H9 (cell line): ENCODE measurements at regions not wholly inside any gene's neighbourhood (a gene's known extent, or its start where the extent isn't known, plus 50 kb on each side); places are given as distances from the start of the nearest gene placed in this dataset.

Source experiments
- DNase-seq: peaks from one replicate; pipeline ENCODE4 v3.0.0-alpha.2; 2017
- H2AFZ ChIP-seq: one replicate; pipeline ENCODE4 v1.6.1; 2013; ENCODE audit warnings: mild to moderate bottlenecking, low read length, control low read depth, moderate library complexity
- H2AK5ac ChIP-seq: 2 replicates; pipeline ENCODE4 v1.6.1; 2013; ENCODE audit warnings: low read length, control low read depth, mixed read lengths; ENCODE audit not compliant: insufficient read length
- H2BK120ac ChIP-seq: one replicate; pipeline ENCODE4 v1.6.1; 2013; ENCODE audit warnings: low read depth, mild to moderate bottlenecking, low read length, control low read depth, inconsistent platforms; ENCODE audit not compliant: poor library complexity, severe bottlenecking
- H2BK12ac ChIP-seq: 2 replicates; pipeline ENCODE4 v1.6.1; 2013; ENCODE audit warnings: low read length, control low read depth, mixed read lengths, low read depth; ENCODE audit not compliant: insufficient read length
- H2BK15ac ChIP-seq: 2 replicates; pipeline ENCODE4 v1.6.1; 2013; ENCODE audit warnings: low read depth, low read length, control low read depth
- H2BK20ac ChIP-seq: one replicate; pipeline ENCODE4 v1.6.1; 2013; ENCODE audit warnings: low read depth, mild to moderate bottlenecking, low read length, control low read depth, inconsistent platforms; ENCODE audit not compliant: poor library complexity, severe bottlenecking
- H2BK5ac ChIP-seq: 2 replicates; pipeline ENCODE4 v1.6.1; 2013; ENCODE audit warnings: low read length, control low read depth, mixed read lengths; ENCODE audit not compliant: insufficient read length
- H3K14ac ChIP-seq: 2 replicates; pipeline ENCODE4 v1.6.1; 2013; ENCODE audit warnings: low read length, control low read depth; ENCODE audit not compliant: insufficient read depth
- H3K18ac ChIP-seq: 2 replicates; pipeline ENCODE4 v1.6.1; 2013; ENCODE audit warnings: low read depth, mild to moderate bottlenecking, mixed read lengths, low read length, control low read depth; ENCODE audit not compliant: insufficient read length
- H3K23ac ChIP-seq: 2 replicates; pipeline ENCODE4 v1.6.1; 2013; ENCODE audit warnings: low read length, control low read depth, mixed read lengths, low read depth; ENCODE audit not compliant: insufficient read length
- H3K23me2 ChIP-seq: 2 replicates; pipeline ENCODE4 v1.6.1; 2013; ENCODE audit warnings: low read depth, mild to moderate bottlenecking, mixed read lengths, low read length, control low read depth; ENCODE audit not compliant: insufficient read length, poor library complexity, severe bottlenecking
- H3K27ac ChIP-seq: 2 replicates; pipeline ENCODE4 v1.5.1; 2013; ENCODE audit warnings: low read length, control low read depth, mixed read lengths, low read depth; ENCODE audit not compliant: insufficient read length
- H3K27me3 ChIP-seq: 2 replicates; pipeline ENCODE4 v1.6.1; 2013; ENCODE audit warnings: low read length, control low read depth, inconsistent platforms; ENCODE audit not compliant: insufficient read depth
- H3K4ac ChIP-seq: 2 replicates; pipeline ENCODE4 v1.6.1; 2013; ENCODE audit warnings: low read depth, mild to moderate bottlenecking, control low read depth, inconsistent platforms, low read length, moderate library complexity
- H3K4me1 ChIP-seq: 2 replicates; pipeline ENCODE4 v1.6.1; 2013; ENCODE audit warnings: low read length, control low read depth, inconsistent platforms; ENCODE audit not compliant: insufficient read depth
- H3K4me2 ChIP-seq: 2 replicates; pipeline ENCODE4 v1.6.1; 2013; ENCODE audit warnings: low read length, control low read depth, mixed read lengths; ENCODE audit not compliant: insufficient read length, insufficient read depth
- H3K56ac ChIP-seq: 2 replicates; pipeline ENCODE4 v1.6.1; 2013; ENCODE audit warnings: low read depth, mild to moderate bottlenecking, mixed read lengths, low read length, control low read depth; ENCODE audit not compliant: insufficient read length
- H3K79me1 ChIP-seq: 2 replicates; pipeline ENCODE4 v1.6.1; 2013; ENCODE audit warnings: low read depth, mild to moderate bottlenecking, moderate library complexity, low read length, control low read depth, inconsistent platforms; ENCODE audit not compliant: insufficient read depth, poor library complexity, severe bottlenecking
- H3K79me2 ChIP-seq: 2 replicates; pipeline ENCODE4 v1.6.1; 2013; ENCODE audit warnings: low read length, control low read depth, inconsistent platforms; ENCODE audit not compliant: insufficient read depth
- H3K9ac ChIP-seq: 2 replicates; pipeline ENCODE4 v1.6.1; 2013; ENCODE audit warnings: low read length, control low read depth, mixed read lengths; ENCODE audit not compliant: insufficient read length; ENCODE audit errors: extremely low read depth
- H3K9me3 ChIP-seq: one replicate; pipeline ENCODE4 v1.6.1; 2013; ENCODE audit warnings: low read depth, low read length, inconsistent platforms; ENCODE audit not compliant: control insufficient read depth
- H3T11ph ChIP-seq: one replicate; pipeline ENCODE4 v1.6.1; 2013; ENCODE audit warnings: mild to moderate bottlenecking, low read length, control low read depth, inconsistent platforms
- H4K20me1 ChIP-seq: one replicate; pipeline ENCODE4 v1.6.1; 2013; ENCODE audit not compliant: control insufficient read depth, insufficient read length, insufficient read depth
- H4K5ac ChIP-seq: 2 replicates; pipeline ENCODE4 v1.6.1; 2013; ENCODE audit warnings: low read depth, mild to moderate bottlenecking, mixed read lengths, low read length, control low read depth; ENCODE audit not compliant: insufficient read length
- H4K8ac ChIP-seq: replicated peaks from 2 replicates; pipeline ENCODE4 v1.6.1; 2013; ENCODE audit warnings: low read length, control low read depth, mixed read lengths, low read depth; ENCODE audit not compliant: insufficient read length
- H4K91ac ChIP-seq: 2 replicates; pipeline ENCODE4 v1.6.1; 2013; ENCODE audit warnings: low read depth, mild to moderate bottlenecking, moderate library complexity, mixed read lengths, low read length, control low read depth; ENCODE audit not compliant: insufficient read length
- H3K27ac Mint-ChIP-seq, 3 experiments: 2 replicates in 2 of 3; 3 replicates in 1 of 3; pipeline ENCODE4 v1.8.0; 2020 to 2021; ENCODE audit warnings: mixed read lengths in 3 of 3, mild to moderate bottlenecking in 1 of 3, moderate library complexity in 1 of 3
- H3K27me3 Mint-ChIP-seq: 2 replicates; pipeline ENCODE4 v1.8.0; 2021; ENCODE audit warnings: low read depth, mild to moderate bottlenecking, moderate library complexity, mixed read lengths
- H3K36me3 Mint-ChIP-seq, 3 experiments: 2 replicates in 2 of 3; 3 replicates in 1 of 3; pipeline ENCODE4 v1.8.0; 2020 to 2021; ENCODE audit warnings: low read depth in 3 of 3, mixed read lengths in 3 of 3; ENCODE audit not compliant: insufficient read depth in 1 of 3
- H3K4me1 Mint-ChIP-seq, 2 experiments: 2 replicates each; pipeline ENCODE4 v1.8.0; 2020; ENCODE audit warnings: mixed read lengths in 2 of 2
- H3K4me3 Mint-ChIP-seq, 2 experiments: 2 replicates in 1 of 2; 3 replicates in 1 of 2; pipeline ENCODE4 v1.8.0; 2020 to 2021; ENCODE audit warnings: mild to moderate bottlenecking in 2 of 2, mixed read lengths in 2 of 2, moderate library complexity in 1 of 2
- H3K9me3 Mint-ChIP-seq, 2 experiments: 2 replicates in 1 of 2; 3 replicates in 1 of 2; pipeline ENCODE4 v1.8.0; 2020; ENCODE audit warnings: mild to moderate bottlenecking in 2 of 2, mixed read lengths in 2 of 2, moderate library complexity in 1 of 2
- CTCF ChIP-seq: fragments of 200-600 bp; sonication (generic); conservative IDR thresholded peaks from 3 replicates; pipeline ENCODE4 v1.8.0; 2021; ENCODE audit warnings: antibody characterized with exemption, mild to moderate bottlenecking
- WGBS: extraction: QIAGEN DNeasy Blood & Tissue Kit; methylation state at CpG from one replicate; pipeline ENCODE4 v1.1.7; 2013; ENCODE audit warnings: missing lambda C conversion rate, low lambda C conversion rate, mixed read lengths; ENCODE audit not compliant: insufficient read length; ENCODE audit errors: extremely low coverage; 5-methylcytosine and 5-hydroxymethylcytosine counted together

- WGBS: no CpG with 5 or more reads among the region's 2 CpGs
- H3K27ac Mint-ChIP-seq: no peak overlapping the region
- H2BK20ac ChIP-seq: no peak overlapping the region
- H3K27me3 Mint-ChIP-seq: no peaks in the 10 kb centered on the region
- H3T11ph ChIP-seq: no peak overlapping the region
- H3K9me3 ChIP-seq: no peaks in the 10 kb centered on the region
- no peak overlapping the region for H4K5ac ChIP-seq
- H3K79me1 ChIP-seq: no peaks in the 10 kb centered on the region
- H4K20me1 ChIP-seq: no peaks in the 10 kb centered on the region
- H3K36me3 Mint-ChIP-seq: peaks cover 0 to 2% (median 0%) of the 10 kb centered on the region in 3 experiments; a peak in 2 of 7 replicates
- H3K23me2 ChIP-seq: no peaks in the 10 kb centered on the region
- H3K9ac ChIP-seq: no peak overlapping the region
- no peak overlapping the region for H3K56ac ChIP-seq
- H3K4me2 ChIP-seq: no peak overlapping the region
- H4K91ac ChIP-seq: no peak overlapping the region
- no peaks in the 10 kb centered on the region for H3K79me2 ChIP-seq
- H3K4me1 ChIP-seq: no peaks in the 10 kb centered on the region
- H3K9me3 Mint-ChIP-seq: peaks cover 10 to 14% of the 10 kb centered on the region in 2 experiments; a peak in 4 of 5 replicates
- H3K4ac ChIP-seq: no peak overlapping the region
- H3K4me3 Mint-ChIP-seq: no peak overlapping the region
- H4K8ac ChIP-seq: no peak overlapping the region
- H3K14ac ChIP-seq: no peak overlapping the region
- no peak overlapping the region for H2BK5ac ChIP-seq
- H2BK15ac ChIP-seq: no peak overlapping the region
- DNase-seq: no peak
- TF ChIP-seq CTCF: no peak
- H2AFZ ChIP-seq: no peak overlapping the region
- no peaks in the 10 kb centered on the region for H3K27me3 ChIP-seq
- no peak overlapping the region for H2AK5ac ChIP-seq
- no peak overlapping the region for H3K23ac ChIP-seq
- no peak overlapping the region for H3K18ac ChIP-seq
- no peak overlapping the region for H2BK120ac ChIP-seq
- H2BK12ac ChIP-seq: no peak overlapping the region
- H3K4me1 Mint-ChIP-seq: no peaks in the 10 kb centered on the region
- H3K27ac ChIP-seq: no peak overlapping the region
Observed at GRCh38 chr5:164383662-164384061, 878.2 kb downstream of the MAT2B start.
